HepG2 (cell line): ENCODE measurements at regions not wholly inside any gene's neighbourhood (a gene's known extent, or its start where the extent isn't known, plus 50 kb on each side); places are given as distances from the start of the nearest gene placed in this dataset.

Source experiments
- CEBPB ChIP-seq: IDR thresholded peaks from 2 replicates; pipeline ENCODE4 v1.6.1; 2011; ENCODE audit warnings: low read depth, low read length, improper control_type of control experiment, borderline replicate concordance
- EHMT2 ChIP-seq: fragments of 200-600 bp; sonication (generic); IDR thresholded peaks from 2 replicates; pipeline ENCODE4 v1.7.0; 2017; ENCODE audit warnings: antibody characterized with exemption, low read depth, low read length, borderline replicate concordance
- FLYWCH1 ChIP-seq: sonication (generic); formaldehyde crosslinking; IDR thresholded peaks from 2 replicates; pipeline ENCODE4 v1.8.1; 2023; ENCODE audit warnings: mild to moderate bottlenecking, missing genetic modification reagents
- FOSL2 ChIP-seq: sonication (generic); formaldehyde crosslinking; IDR thresholded peaks from 2 replicates; pipeline ENCODE4 v1.4.0; 2020; ENCODE audit warnings: missing genetic modification reagents
- KAT8 ChIP-seq: IDR thresholded peaks from 2 replicates; pipeline ENCODE4 v1.6.1; 2016; ENCODE audit warnings: missing genetic modification reagents, missing compliant biosample characterization
- MEIS1 ChIP-seq: sonication (generic); formaldehyde crosslinking; IDR thresholded peaks from 2 replicates; pipeline ENCODE4 v1.9.0; 2021; ENCODE audit warnings: mild to moderate bottlenecking, missing genetic modification reagents, moderate library complexity, borderline replicate concordance
- MTA3 ChIP-seq: sonication (generic); formaldehyde crosslinking; IDR thresholded peaks from 2 replicates; pipeline ENCODE4 v1.4.0; 2020; ENCODE audit warnings: missing genetic modification reagents
- PAF1 ChIP-seq: IDR thresholded peaks from 2 replicates; pipeline ENCODE4 v1.6.1; 2016; ENCODE audit warnings: missing genetic modification reagents, missing compliant biosample characterization
- PLRG1 ChIP-seq: fragments of 450-650 bp; conservative IDR thresholded peaks from 2 replicates; pipeline ENCODE4 v1.6.1; 2016
- SMYD3 ChIP-seq: sonication (generic); formaldehyde crosslinking; IDR thresholded peaks from 2 replicates; pipeline ENCODE4 v1.8.1; 2023; ENCODE audit warnings: mild to moderate bottlenecking, missing genetic modification reagents
- SOX5 ChIP-seq: IDR thresholded peaks from 2 replicates; pipeline ENCODE4 v1.6.1; 2016; ENCODE audit warnings: borderline replicate concordance
- TCF7 ChIP-seq: sonication (generic); IDR thresholded peaks from 2 replicates; pipeline ENCODE4 v1.6.1; 2016; ENCODE audit warnings: antibody characterized with exemption, low read depth
- TSC22D2 ChIP-seq: sonication (generic); formaldehyde crosslinking; IDR thresholded peaks from 2 replicates; pipeline ENCODE4 v1.5.1; 2020; ENCODE audit warnings: missing genetic modification reagents, mild to moderate bottlenecking, borderline replicate concordance
- ZFY ChIP-seq: sonication (generic); formaldehyde crosslinking; IDR thresholded peaks from 2 replicates; pipeline ENCODE4 v1.4.0; 2020; ENCODE audit warnings: missing genetic modification reagents
- ZMAT5 ChIP-seq: sonication (generic); formaldehyde crosslinking; IDR thresholded peaks from 2 replicates; pipeline ENCODE4 v1.5.0; 2020; ENCODE audit warnings: mild to moderate bottlenecking, low read depth, missing genetic modification reagents, borderline replicate concordance
- ZNF143 ChIP-seq: sonication (generic); formaldehyde crosslinking; IDR thresholded peaks from 2 replicates; pipeline ENCODE4 v1.4.0; 2020; ENCODE audit warnings: missing genetic modification reagents
- ZNF20 ChIP-seq: sonication (generic); formaldehyde crosslinking; IDR thresholded peaks from 2 replicates; pipeline ENCODE4 v1.4.0; 2020; ENCODE audit warnings: mild to moderate bottlenecking, moderate library complexity, missing genetic modification reagents
- ZNF234 ChIP-seq: sonication (generic); formaldehyde crosslinking; conservative IDR thresholded peaks from 2 replicates; pipeline ENCODE4 v1.5.1; 2020; ENCODE audit warnings: mild to moderate bottlenecking, missing genetic modification reagents
- ZNF576 ChIP-seq: sonication (generic); formaldehyde crosslinking; IDR thresholded peaks from 2 replicates; pipeline ENCODE4 v1.4.0; 2020; ENCODE audit warnings: mild to moderate bottlenecking, missing genetic modification reagents
- ZNF788 ChIP-seq: sonication (generic); formaldehyde crosslinking; IDR thresholded peaks from 2 replicates; pipeline ENCODE4 v1.5.0; 2020; ENCODE audit warnings: mild to moderate bottlenecking, missing genetic modification reagents, borderline replicate concordance
- TF ChIP-seq, protein P1 (sequence below): sonication (generic); formaldehyde crosslinking; IDR thresholded peaks from 2 replicates; pipeline ENCODE4 v1.4.0; 2020; ENCODE audit warnings: mild to moderate bottlenecking, low read depth, missing genetic modification reagents
- TF ChIP-seq, protein P2 (sequence below): sonication (generic); formaldehyde crosslinking; IDR thresholded peaks from 2 replicates; pipeline ENCODE4 v1.8.1; 2023; ENCODE audit warnings: missing genetic modification reagents, inconsistent platforms, borderline replicate concordance
- TF ChIP-seq, protein P3 (sequence below): sonication (generic); formaldehyde crosslinking; IDR thresholded peaks from 2 replicates; pipeline ENCODE4 v1.8.1; 2022; ENCODE audit warnings: mild to moderate bottlenecking, missing genetic modification reagents
- TF ChIP-seq, protein P4 (sequence below): sonication (generic); formaldehyde crosslinking; IDR thresholded peaks from 2 replicates; pipeline ENCODE4 v1.5.0; 2020; ENCODE audit warnings: mild to moderate bottlenecking, missing genetic modification reagents

DNA sequence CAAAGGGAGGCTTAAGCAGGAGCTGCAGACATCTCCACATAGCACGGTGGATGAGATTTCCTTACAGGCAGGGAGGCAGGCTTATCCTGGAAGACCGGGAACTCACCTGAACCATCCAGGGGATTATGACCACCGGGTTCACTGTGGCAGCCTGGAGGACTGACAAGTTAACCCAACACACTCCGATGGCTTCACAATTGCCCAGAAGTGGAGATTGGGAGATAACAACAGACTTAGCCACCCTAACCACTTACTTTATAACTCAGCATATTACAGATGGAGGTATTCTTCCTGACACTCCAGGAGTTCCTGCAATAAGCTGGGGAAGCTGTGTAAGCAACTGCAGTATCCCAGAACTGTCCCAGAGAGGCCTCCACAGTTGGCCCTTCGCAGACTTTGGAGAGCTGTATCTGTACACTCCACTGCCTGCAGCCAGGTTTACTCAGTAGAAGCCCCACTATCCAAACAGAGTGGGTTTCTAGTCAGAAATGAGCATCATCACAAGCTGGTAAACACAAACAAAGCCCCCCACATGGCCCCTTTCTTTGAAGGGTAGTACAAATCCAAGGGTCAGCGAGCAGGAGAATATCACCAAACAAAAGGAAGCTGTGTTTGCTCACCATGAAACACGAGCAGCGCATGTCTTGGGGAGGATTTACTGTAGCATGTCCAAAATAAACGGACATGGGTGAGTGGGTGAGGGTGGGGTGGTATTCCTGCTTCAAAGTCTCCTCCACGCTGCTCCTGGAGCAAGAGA lies 462.2 kb downstream of the RASEF start (continued):
- TF ChIP-seq, protein P1, sequence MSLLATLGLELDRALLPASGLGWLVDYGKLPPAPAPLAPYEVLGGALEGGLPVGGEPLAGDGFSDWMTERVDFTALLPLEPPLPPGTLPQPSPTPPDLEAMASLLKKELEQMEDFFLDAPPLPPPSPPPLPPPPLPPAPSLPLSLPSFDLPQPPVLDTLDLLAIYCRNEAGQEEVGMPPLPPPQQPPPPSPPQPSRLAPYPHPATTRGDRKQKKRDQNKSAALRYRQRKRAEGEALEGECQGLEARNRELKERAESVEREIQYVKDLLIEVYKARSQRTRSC, result no peak
- TF ChIP-seq ZMAT5 (CRISPR knock-in tag) (no peak), PAF1 (CRISPR knock-in tag) (no peak), ZFY (CRISPR knock-in tag) (0 out of 2 replicates have a peak, but pooled peaks have one; percentile 14), MEIS1 (no peak), ZNF143 (CRISPR knock-in tag) (no peak), FOSL2 (peak; percentile 24; the same call in 1 of the 2 replicates), MTA3 (CRISPR knock-in tag) (no peak), FLYWCH1 (CRISPR knock-in tag) (no peak), ZNF576 (CRISPR knock-in tag) (no peak), SMYD3 (no peak), ZNF20 (CRISPR knock-in tag) (no peak), ZNF788 (CRISPR knock-in tag) (no peak), TSC22D2 (CRISPR knock-in tag) (no peak), EHMT2 (no peak), ZNF234 (CRISPR knock-in tag) (no peak), TCF7 (peak; percentile 82), PLRG1 (no peak), CEBPB (no peak), SOX5 (CRISPR knock-in tag) (peak; percentile 90; the same call in 1 of the 2 replicates), KAT8 (CRISPR knock-in tag) (no peak)
- TF ChIP-seq, protein P2, sequence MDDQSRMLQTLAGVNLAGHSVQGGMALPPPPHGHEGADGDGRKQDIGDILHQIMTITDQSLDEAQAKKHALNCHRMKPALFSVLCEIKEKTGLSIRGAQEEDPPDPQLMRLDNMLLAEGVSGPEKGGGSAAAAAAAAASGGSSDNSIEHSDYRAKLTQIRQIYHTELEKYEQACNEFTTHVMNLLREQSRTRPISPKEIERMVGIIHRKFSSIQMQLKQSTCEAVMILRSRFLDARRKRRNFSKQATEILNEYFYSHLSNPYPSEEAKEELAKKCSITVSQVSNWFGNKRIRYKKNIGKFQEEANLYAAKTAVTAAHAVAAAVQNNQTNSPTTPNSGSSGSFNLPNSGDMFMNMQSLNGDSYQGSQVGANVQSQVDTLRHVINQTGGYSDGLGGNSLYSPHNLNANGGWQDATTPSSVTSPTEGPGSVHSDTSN (CRISPR knock-in tag), result no peak
- TF ChIP-seq, protein P3, sequence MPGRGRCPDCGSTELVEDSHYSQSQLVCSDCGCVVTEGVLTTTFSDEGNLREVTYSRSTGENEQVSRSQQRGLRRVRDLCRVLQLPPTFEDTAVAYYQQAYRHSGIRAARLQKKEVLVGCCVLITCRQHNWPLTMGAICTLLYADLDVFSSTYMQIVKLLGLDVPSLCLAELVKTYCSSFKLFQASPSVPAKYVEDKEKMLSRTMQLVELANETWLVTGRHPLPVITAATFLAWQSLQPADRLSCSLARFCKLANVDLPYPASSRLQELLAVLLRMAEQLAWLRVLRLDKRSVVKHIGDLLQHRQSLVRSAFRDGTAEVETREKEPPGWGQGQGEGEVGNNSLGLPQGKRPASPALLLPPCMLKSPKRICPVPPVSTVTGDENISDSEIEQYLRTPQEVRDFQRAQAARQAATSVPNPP (CRISPR knock-in tag), result no peak
- TF ChIP-seq, protein P4, sequence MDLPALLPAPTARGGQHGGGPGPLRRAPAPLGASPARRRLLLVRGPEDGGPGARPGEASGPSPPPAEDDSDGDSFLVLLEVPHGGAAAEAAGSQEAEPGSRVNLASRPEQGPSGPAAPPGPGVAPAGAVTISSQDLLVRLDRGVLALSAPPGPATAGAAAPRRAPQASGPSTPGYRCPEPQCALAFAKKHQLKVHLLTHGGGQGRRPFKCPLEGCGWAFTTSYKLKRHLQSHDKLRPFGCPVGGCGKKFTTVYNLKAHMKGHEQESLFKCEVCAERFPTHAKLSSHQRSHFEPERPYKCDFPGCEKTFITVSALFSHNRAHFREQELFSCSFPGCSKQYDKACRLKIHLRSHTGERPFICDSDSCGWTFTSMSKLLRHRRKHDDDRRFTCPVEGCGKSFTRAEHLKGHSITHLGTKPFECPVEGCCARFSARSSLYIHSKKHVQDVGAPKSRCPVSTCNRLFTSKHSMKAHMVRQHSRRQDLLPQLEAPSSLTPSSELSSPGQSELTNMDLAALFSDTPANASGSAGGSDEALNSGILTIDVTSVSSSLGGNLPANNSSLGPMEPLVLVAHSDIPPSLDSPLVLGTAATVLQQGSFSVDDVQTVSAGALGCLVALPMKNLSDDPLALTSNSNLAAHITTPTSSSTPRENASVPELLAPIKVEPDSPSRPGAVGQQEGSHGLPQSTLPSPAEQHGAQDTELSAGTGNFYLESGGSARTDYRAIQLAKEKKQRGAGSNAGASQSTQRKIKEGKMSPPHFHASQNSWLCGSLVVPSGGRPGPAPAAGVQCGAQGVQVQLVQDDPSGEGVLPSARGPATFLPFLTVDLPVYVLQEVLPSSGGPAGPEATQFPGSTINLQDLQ (CRISPR knock-in tag), result no peak
